ENCODE measurements at regions not wholly inside any gene's neighbourhood (a gene's known extent, or its start where the extent isn't known, plus 50 kb on each side); places are given as distances from the start of the nearest gene placed in this dataset.
A peak's percentile ranks its signal among the peaks of the same experiment; 100 is the strongest.

GRCh38 chr19:32022044-32022640 lies 323.3 kb upstream of the ZNF507 start:
- Histone ChIP-seq H3K27ac (ENCODE audit: low read length) (no peak overlapping the region), H3K9me3 (replicated peaks; ENCODE audit: control insufficient read depth, low read depth, low read length) (no peaks in the 10 kb centered on the region), H3K36me3 (ENCODE audit: control insufficient read depth, insufficient read depth, low read length) (no peaks in the 10 kb centered on the region), H3K4me1 (ENCODE audit: control insufficient read depth, insufficient read depth, low read length) (peaks cover 8% of the 10 kb centered on the region), H3K4me3 (ENCODE audit: low read length) (no peak overlapping the region), H3K27me3 (ENCODE audit: control insufficient read depth, insufficient read depth, low read length) (no peaks in the 10 kb centered on the region)
- no peak for DNase-seq
- WGBS (ENCODE audit: insufficient coverage): 84% methylated on average over 6 of the region's 9 CpGs

DNA sequence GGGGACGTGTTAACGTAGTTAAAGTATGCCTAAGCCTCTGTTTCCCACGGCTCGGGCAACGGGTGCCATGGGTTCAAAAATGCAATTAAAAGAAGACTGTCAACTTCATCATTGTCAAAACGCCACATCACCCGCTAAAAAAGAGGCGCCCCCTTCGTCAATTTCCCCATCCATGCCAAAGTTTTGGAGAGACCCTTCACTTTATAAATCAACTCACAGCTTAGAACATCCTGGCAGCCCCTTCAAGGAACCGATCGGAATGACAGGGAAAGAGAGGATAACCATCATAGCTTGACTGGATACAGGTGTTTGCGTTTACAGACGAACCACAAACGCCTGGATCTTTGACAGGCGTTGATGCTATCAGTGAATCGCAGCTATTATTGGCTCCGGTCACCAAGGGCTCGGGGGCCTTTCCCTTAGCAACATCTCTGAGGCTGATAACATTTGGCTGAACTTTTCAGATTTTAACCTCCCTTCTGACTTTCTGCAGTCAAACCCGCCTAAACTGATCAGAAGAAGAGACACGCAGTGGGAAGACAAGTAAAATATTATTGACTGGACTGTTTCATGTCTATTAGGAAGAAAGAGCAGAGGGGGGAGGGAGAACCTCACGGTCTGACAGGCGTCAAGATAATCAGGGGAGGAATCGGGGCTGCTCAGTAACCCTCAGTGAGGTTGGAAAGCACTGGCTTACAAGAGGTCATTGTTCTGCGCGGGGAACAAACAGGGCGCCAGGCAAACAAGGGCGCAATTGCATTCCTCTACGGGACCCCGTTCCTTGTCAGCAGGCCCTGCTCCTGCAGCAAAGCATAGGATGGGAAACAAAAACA lies 322.5 kb upstream of the ZNF507 start:
- peaks cover 5% of the 10 kb centered on the region for H3K4me1 ChIP-seq (ENCODE audit: control insufficient read depth, insufficient read depth, low read length)
- WGBS (ENCODE audit: insufficient coverage): 50% methylated on average over 22 of the region's 29 CpGs
- no peaks in the 10 kb centered on the region for H3K36me3 ChIP-seq (ENCODE audit: control insufficient read depth, insufficient read depth, low read length)
- H3K4me3 ChIP-seq (ENCODE audit: low read length): no peak overlapping the region
- H3K9me3 ChIP-seq (replicated peaks; ENCODE audit: control insufficient read depth, low read depth, low read length): no peaks in the 10 kb centered on the region
- H3K27me3 ChIP-seq (ENCODE audit: control insufficient read depth, insufficient read depth, low read length): no peaks in the 10 kb centered on the region
- DNase-seq: peak; percentile 23
- H3K27ac ChIP-seq (ENCODE audit: low read length): no peak overlapping the region

- no peaks in the 10 kb centered on the region for H3K36me3 ChIP-seq (ENCODE audit: control insufficient read depth, insufficient read depth, low read length)
- H3K27ac ChIP-seq (ENCODE audit: low read length): no peak overlapping the region
- H3K27me3 ChIP-seq (ENCODE audit: control insufficient read depth, insufficient read depth, low read length): no peaks in the 10 kb centered on the region
- no peak for DNase-seq
- no peak overlapping the region for H3K4me3 ChIP-seq (ENCODE audit: low read length)
- H3K4me1 ChIP-seq (ENCODE audit: control insufficient read depth, insufficient read depth, low read length): peaks cover under 1% of the 10 kb centered on the region
- WGBS (ENCODE audit: insufficient coverage): 34% methylated on average over 5 of the region's 6 CpGs
- no peaks in the 10 kb centered on the region for H3K9me3 ChIP-seq (replicated peaks; ENCODE audit: control insufficient read depth, low read depth, low read length)
These were observed 321.9 kb upstream of the ZNF507 start for GRCh38 chr19:32023564-32023832.

- WGBS (ENCODE audit: insufficient coverage): 85% methylated on average over 5 of the region's 6 CpGs
- Histone ChIP-seq H3K27me3 (ENCODE audit: control insufficient read depth, insufficient read depth, low read length) (no peaks in the 10 kb centered on the region), H3K36me3 (ENCODE audit: control insufficient read depth, insufficient read depth, low read length) (no peaks in the 10 kb centered on the region), H3K4me3 (ENCODE audit: low read length) (no peak overlapping the region), H3K27ac (ENCODE audit: low read length) (no peak overlapping the region), H3K9me3 (replicated peaks; ENCODE audit: control insufficient read depth, low read depth, low read length) (no peaks in the 10 kb centered on the region), H3K4me1 (ENCODE audit: control insufficient read depth, insufficient read depth, low read length) (no peaks in the 10 kb centered on the region)
- DNase-seq: no peak
These were observed 316.2 kb upstream of the ZNF507 start for GRCh38 chr19:32029235-32029634.

GRCh38 chr19:32032561-32032960 lies 312.8 kb upstream of the ZNF507 start:
- DNase-seq: no peak
- H3K4me1 ChIP-seq (ENCODE audit: control insufficient read depth, insufficient read depth, low read length): no peaks in the 10 kb centered on the region
- no peaks in the 10 kb centered on the region for H3K9me3 ChIP-seq (replicated peaks; ENCODE audit: control insufficient read depth, low read depth, low read length)
- H3K4me3 ChIP-seq (ENCODE audit: low read length): no peak overlapping the region
- H3K27ac ChIP-seq (ENCODE audit: low read length): no peak overlapping the region
- H3K36me3 ChIP-seq (ENCODE audit: control insufficient read depth, insufficient read depth, low read length): no peaks in the 10 kb centered on the region
- H3K27me3 ChIP-seq (ENCODE audit: control insufficient read depth, insufficient read depth, low read length): no peaks in the 10 kb centered on the region
- no CpG with 5 or more reads among the region's 4 CpGs for WGBS (ENCODE audit: insufficient coverage)

DNA sequence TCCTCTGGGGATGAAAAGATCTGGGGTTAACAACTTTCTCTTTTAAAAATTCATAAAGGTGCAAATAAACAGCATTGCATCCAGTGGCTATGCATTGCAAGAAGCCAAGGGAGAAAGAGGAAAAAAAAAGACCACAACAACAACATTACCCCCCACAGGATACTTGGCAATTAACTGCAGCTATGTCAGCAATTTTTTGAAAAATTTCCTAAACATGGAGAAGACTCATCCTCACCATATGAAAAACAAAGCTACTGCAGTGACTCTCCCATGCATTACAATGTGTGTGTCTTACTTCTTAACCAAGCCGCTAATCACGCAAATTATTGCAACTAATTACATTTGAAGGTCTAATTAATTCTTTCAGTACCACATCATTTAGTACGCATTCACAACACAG lies 309.8 kb upstream of the ZNF507 start:
- Histone ChIP-seq H3K4me1 (ENCODE audit: control insufficient read depth, insufficient read depth, low read length) (no peaks in the 10 kb centered on the region), H3K9me3 (replicated peaks; ENCODE audit: control insufficient read depth, low read depth, low read length) (no peaks in the 10 kb centered on the region), H3K4me3 (ENCODE audit: low read length) (no peak overlapping the region), H3K27me3 (ENCODE audit: control insufficient read depth, insufficient read depth, low read length) (peaks cover 4% of the 10 kb centered on the region), H3K27ac (ENCODE audit: low read length) (no peak overlapping the region), H3K36me3 (ENCODE audit: control insufficient read depth, insufficient read depth, low read length) (no peaks in the 10 kb centered on the region)
- no peak for DNase-seq
- 92% methylated on average over 2 of the region's 3 CpGs for WGBS (ENCODE audit: insufficient coverage)

DNA sequence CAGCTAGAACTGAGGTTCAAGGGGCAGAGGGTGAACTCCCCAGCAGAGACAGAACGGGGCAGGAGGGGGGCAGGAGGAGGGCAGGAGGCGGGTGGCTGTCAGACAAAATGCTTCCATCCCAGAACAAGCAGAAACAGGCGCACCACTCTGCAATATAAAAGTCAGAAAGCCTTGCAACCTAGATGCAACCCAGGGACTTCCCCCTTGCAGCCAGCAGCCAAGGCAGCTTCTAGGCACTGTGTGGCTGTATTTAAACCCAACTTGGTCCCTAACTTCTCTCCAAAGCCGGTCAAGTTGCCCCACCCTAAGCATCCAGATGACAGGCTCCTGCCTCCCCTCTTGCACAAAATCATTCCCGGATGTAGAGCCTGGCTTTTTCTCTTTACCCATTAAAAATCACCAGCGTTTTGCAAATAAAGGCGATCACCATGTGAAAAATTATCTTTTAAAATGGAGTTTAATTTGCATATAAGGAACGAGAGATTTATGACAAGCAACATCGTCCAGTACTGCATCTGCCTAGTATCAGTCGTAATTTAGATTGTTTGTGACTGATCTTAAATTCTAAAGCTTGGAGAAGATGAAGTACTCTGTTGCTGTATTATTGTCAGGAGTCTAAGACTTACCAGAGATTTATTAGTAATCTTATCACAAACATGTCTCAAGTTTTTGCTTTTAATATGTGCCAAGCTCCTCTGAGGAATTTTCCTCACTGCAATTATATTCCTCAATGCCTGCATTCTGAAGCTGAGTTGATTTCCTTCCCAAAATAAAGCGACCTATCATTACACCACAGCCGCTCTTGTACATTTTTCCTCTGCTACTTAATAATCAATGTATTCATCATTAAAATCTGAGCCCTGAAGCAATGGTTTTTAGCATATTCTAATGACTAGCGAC lies 307.1 kb upstream of the ZNF507 start:
- peaks cover 3% of the 10 kb centered on the region for H3K4me1 ChIP-seq (ENCODE audit: control insufficient read depth, insufficient read depth, low read length)
- no peaks in the 10 kb centered on the region for H3K36me3 ChIP-seq (ENCODE audit: control insufficient read depth, insufficient read depth, low read length)
- no peaks in the 10 kb centered on the region for H3K9me3 ChIP-seq (replicated peaks; ENCODE audit: control insufficient read depth, low read depth, low read length)
- no peak overlapping the region for H3K4me3 ChIP-seq (ENCODE audit: low read length)
- 56% methylated on average over 4 of the region's 13 CpGs for WGBS (ENCODE audit: insufficient coverage)
- no peak overlapping the region for H3K27ac ChIP-seq (ENCODE audit: low read length)
- H3K27me3 ChIP-seq (ENCODE audit: control insufficient read depth, insufficient read depth, low read length): peaks cover 12% of the 10 kb centered on the region
- no peak for DNase-seq

- Histone ChIP-seq H3K36me3 (ENCODE audit: control insufficient read depth, insufficient read depth, low read length) (no peaks in the 10 kb centered on the region), H3K9me3 (replicated peaks; ENCODE audit: control insufficient read depth, low read depth, low read length) (no peaks in the 10 kb centered on the region), H3K4me1 (ENCODE audit: control insufficient read depth, insufficient read depth, low read length) (peaks cover 3% of the 10 kb centered on the region), H3K27me3 (ENCODE audit: control insufficient read depth, insufficient read depth, low read length) (peaks cover 16% of the 10 kb centered on the region), H3K27ac (ENCODE audit: low read length) (no peak overlapping the region), H3K4me3 (ENCODE audit: low read length) (no peak overlapping the region)
- no CpG with 5 or more reads among the region's 6 CpGs for WGBS (ENCODE audit: insufficient coverage)
- no peak for DNase-seq
These were observed 306.4 kb upstream of the ZNF507 start for GRCh38 chr19:32038961-32039360.

- Histone ChIP-seq H3K4me1 (ENCODE audit: control insufficient read depth, insufficient read depth, low read length) (peaks cover 3% of the 10 kb centered on the region), H3K9me3 (replicated peaks; ENCODE audit: control insufficient read depth, low read depth, low read length) (no peaks in the 10 kb centered on the region), H3K27ac (ENCODE audit: low read length) (no peak overlapping the region), H3K36me3 (ENCODE audit: control insufficient read depth, insufficient read depth, low read length) (no peaks in the 10 kb centered on the region), H3K4me3 (ENCODE audit: low read length) (no peak overlapping the region), H3K27me3 (ENCODE audit: control insufficient read depth, insufficient read depth, low read length) (peaks cover 16% of the 10 kb centered on the region)
- DNase-seq: no peak
- WGBS (ENCODE audit: insufficient coverage): 90% methylated on average over 5 of the region's 13 CpGs
These were observed 306.0 kb upstream of the ZNF507 start for GRCh38 chr19:32039440-32039839.

- no peaks in the 10 kb centered on the region for H3K36me3 ChIP-seq (ENCODE audit: control insufficient read depth, insufficient read depth, low read length)
- peaks cover 3% of the 10 kb centered on the region for H3K4me1 ChIP-seq (ENCODE audit: control insufficient read depth, insufficient read depth, low read length)
- H3K27me3 ChIP-seq (ENCODE audit: control insufficient read depth, insufficient read depth, low read length): peaks cover 16% of the 10 kb centered on the region
- no peak overlapping the region for H3K27ac ChIP-seq (ENCODE audit: low read length)
- DNase-seq: no peak
- no peaks in the 10 kb centered on the region for H3K9me3 ChIP-seq (replicated peaks; ENCODE audit: control insufficient read depth, low read depth, low read length)
- no CpG with 5 or more reads among the region's 5 CpGs for WGBS (ENCODE audit: insufficient coverage)
- no peak overlapping the region for H3K4me3 ChIP-seq (ENCODE audit: low read length)
These were observed 305.2 kb upstream of the ZNF507 start for GRCh38 chr19:32040236-32040635.

Data from muscle of leg (tissue), 3 donors.